Caco-2 (cell line): ENCODE measurements at regions not wholly inside any gene's neighbourhood (a gene's known extent, or its start where the extent isn't known, plus 50 kb on each side); places are given as distances from the start of the nearest gene placed in this dataset.

Experiments used
- BruUV-seq: library from RNA; stranded (reverse); fragments of 400-500 nt; replicated peaks from 2 replicates; lab custom pipeline; 2021; lab: Mats Ljungman, UMichigan
- CTCF ChIA-PET: fragments of 300-600 bp; sonication (Branson Sonifier 250); formaldehyde crosslinking; loops from one replicate; lab custom pipeline; 2022; ENCODE audit warnings: antibody characterized with exemption; lab: Charles Lee
- POLR2A ChIA-PET: fragments of 300-600 bp; sonication (Branson Sonifier 250); formaldehyde crosslinking; loops from one replicate; lab custom pipeline; 2022; ENCODE audit warnings: antibody characterized with exemption; lab: Charles Lee
- DNase-seq, 2 experiments: peaks; one replicate each; pipeline versions ENCODE4 v3.0.0 to v3.0.0-alpha.2; 2020 to 2022
- H3K27me3 ChIP-seq: replicated peaks from 2 replicates; pipeline ENCODE4 v1.6.0; 2011; ENCODE audit warnings: low read length; ENCODE audit not compliant: control insufficient read depth, insufficient read depth
- H3K36me3 ChIP-seq: 2 replicates; pipeline ENCODE4 v1.5.1; 2011; ENCODE audit warnings: low read length; ENCODE audit not compliant: control insufficient read depth, insufficient read depth
- H3K4me1 ChIP-seq: fragments of 250-450 bp; sonication (Bioruptor Pico); 2 replicates; pipeline ENCODE4 v1.5.1; 2020; ENCODE audit warnings: mild to moderate bottlenecking
- H3K4me3 ChIP-seq: 2 replicates; pipeline ENCODE4 v1.5.1; 2011; ENCODE audit warnings: low read depth, mild to moderate bottlenecking, control low read depth, low read length
- H3K9me3 ChIP-seq: fragments of 250-450 bp; sonication (Bioruptor Pico); 2 replicates; pipeline ENCODE4 v1.5.1; 2020; ENCODE audit warnings: mild to moderate bottlenecking, moderate library complexity
- H3K27ac Mint-ChIP-seq: one replicate; pipeline ENCODE4 v1.8.0; 2022; ENCODE audit warnings: mixed read lengths; ENCODE audit not compliant: unreplicated experiment
- H3K27me3 Mint-ChIP-seq: one replicate; pipeline ENCODE4 v1.8.0; 2022; ENCODE audit warnings: mixed read lengths; ENCODE audit not compliant: insufficient read depth, unreplicated experiment
- H3K36me3 Mint-ChIP-seq: one replicate; pipeline ENCODE4 v1.8.0; 2022; ENCODE audit warnings: mild to moderate bottlenecking, mixed read lengths; ENCODE audit not compliant: insufficient read depth, unreplicated experiment
- H3K4me1 Mint-ChIP-seq: one replicate; pipeline ENCODE4 v1.8.0; 2022; ENCODE audit warnings: low read depth, mixed read lengths; ENCODE audit not compliant: unreplicated experiment
- H3K4me3 Mint-ChIP-seq: one replicate; pipeline ENCODE4 v1.8.0; 2022; ENCODE audit warnings: mild to moderate bottlenecking, moderate library complexity, mixed read lengths; ENCODE audit not compliant: unreplicated experiment
- H3K9me3 Mint-ChIP-seq: one replicate; pipeline ENCODE4 v1.8.0; 2022; ENCODE audit warnings: mixed read lengths; ENCODE audit not compliant: unreplicated experiment
- CTCF ChIP-seq, 2 experiments: fragments of 200-600 bp in 1 of 2; IDR thresholded peaks; 1 replicate in 1 of 2; 2 replicates in 1 of 2; pipeline versions ENCODE4 v1.5.1 to v1.8.0; 2011 to 2022; ENCODE audit warnings: antibody characterized with exemption in 1 of 2, control low read depth in 1 of 2, inconsistent platforms in 1 of 2, low read depth in 1 of 2, low read length in 1 of 2, mild to moderate bottlenecking in 1 of 2, moderate library complexity in 1 of 2; ENCODE audit not compliant: insufficient read depth in 1 of 2, severe bottlenecking in 1 of 2, unreplicated experiment in 1 of 2
- intact Hi-C: fragments of 100-400 bp; cut with micrococcal nuclease; formaldehyde crosslinking; loops from one replicate; pipeline ENCODE4 v1.10.0; 2022; ENCODE audit not compliant: unreplicated experiment

- Mint-ChIP-seq H3K27ac (no peak overlapping the region), H3K9me3 (no peaks in the 10 kb centered on the region), H3K36me3 (no peaks in the 10 kb centered on the region), H3K4me1 (no peaks in the 10 kb centered on the region), H3K27me3 (peaks cover 35% of the 10 kb centered on the region), H3K4me3 (no peak overlapping the region)
- TF ChIP-seq CTCF (IDR thresholded peaks at IDR 0.05; ENCODE audit: insufficient read depth in 1 of 2, low read depth in 1 of 2, low read length in 1 of 2, severe bottlenecking in 1 of 2, unreplicated experiment in 1 of 2), result no peak
- Histone ChIP-seq H3K9me3 (no peaks in the 10 kb centered on the region; the same call in 1 of the 2 replicates), H3K4me3 (no peak overlapping the region), H3K27me3 (no peaks in the 10 kb centered on the region), H3K4me1 (no peaks in the 10 kb centered on the region), H3K36me3 (no peaks in the 10 kb centered on the region)
- ChIA-PET POLR2A (no interaction called here), CTCF (no interaction called here)
- intact Hi-C loops, result no loop called here
- no TSS peak for BruUV-seq
- DNase-seq, result no peak
Measured at GRCh38 chr11:123282597-123282996, 87.5 kb upstream of the CLMP start.

- no peak for DNase-seq
- Mint-ChIP-seq H3K27ac (no peak overlapping the region), H3K36me3 (no peaks in the 10 kb centered on the region), H3K4me3 (no peak overlapping the region), H3K27me3 (peaks cover 20% of the 10 kb centered on the region), H3K4me1 (no peaks in the 10 kb centered on the region), H3K9me3 (no peaks in the 10 kb centered on the region)
- intact Hi-C loops, result no loop called here
- no peaks in the 10 kb centered on the region for H3K4me1 ChIP-seq
- no TSS peak for BruUV-seq
- H3K27me3 ChIP-seq, result no peaks in the 10 kb centered on the region; the same call in 1 of the 2 replicates
- no peaks in the 10 kb centered on the region for H3K36me3 ChIP-seq
- no peaks in the 10 kb centered on the region; the same call in 1 of the 2 replicates for H3K9me3 ChIP-seq
- POLR2A ChIA-PET, result no interaction called here
- TF ChIP-seq CTCF (IDR thresholded peaks at IDR 0.05; ENCODE audit: insufficient read depth in 1 of 2, low read depth in 1 of 2, low read length in 1 of 2, severe bottlenecking in 1 of 2, unreplicated experiment in 1 of 2), result no peak
- H3K4me3 ChIP-seq, result no peak overlapping the region
- CTCF ChIA-PET, result interaction anchor here (0.6 to 3.1 kb wide), 3 partner anchors 12 to 195 kb away, joined by 3 to 14 read pairs (median 5); no protein-coding TSS in a partner anchor
Measured at GRCh38 chr11:123273616-123274015, 78.6 kb upstream of the CLMP start.

GRCh38 chr11:123272565-123272964, 77.5 kb upstream of the CLMP start:
- no peak overlapping the region for H3K27ac Mint-ChIP-seq
- Histone ChIP-seq H3K4me3 (no peak overlapping the region), H3K4me1 (no peaks in the 10 kb centered on the region), H3K9me3 (no peaks in the 10 kb centered on the region; the same call in 1 of the 2 replicates), H3K27me3 (no peaks in the 10 kb centered on the region; the same call in 1 of the 2 replicates), H3K36me3 (no peaks in the 10 kb centered on the region)
- intact Hi-C loops, result no loop called here
- no peak for DNase-seq
- peaks cover 18% of the 10 kb centered on the region for H3K27me3 Mint-ChIP-seq
- H3K9me3 Mint-ChIP-seq, result no peaks in the 10 kb centered on the region
- H3K4me3 Mint-ChIP-seq, result no peak overlapping the region
- BruUV-seq, result no TSS peak
- H3K36me3 Mint-ChIP-seq, result no peaks in the 10 kb centered on the region
- no peak for TF ChIP-seq CTCF (IDR thresholded peaks at IDR 0.05; ENCODE audit: insufficient read depth in 1 of 2, low read depth in 1 of 2, low read length in 1 of 2, severe bottlenecking in 1 of 2, unreplicated experiment in 1 of 2)
- ChIA-PET CTCF (interaction anchor here (0.6 to 3.1 kb wide), 2 partner anchors 11 to 12 kb away, joined by 3 to 14 read pairs; no protein-coding TSS in a partner anchor), POLR2A (no interaction called here)
- H3K4me1 Mint-ChIP-seq, result no peaks in the 10 kb centered on the region
